Adrenal gland (tissue), 9 donors: ENCODE measurements at regions not wholly inside any gene's neighbourhood (a gene's known extent, or its start where the extent isn't known, plus 50 kb on each side); places are given as distances from the start of the nearest gene placed in this dataset.

Experiments
- DNase-seq, 7 donors: peaks; one replicate each; pipeline ENCODE4 v3.0.0-alpha.2; 2019 to 2020
- H3K27ac ChIP-seq, 5 donors: fragments of 200-600 bp; sonication (generic) in 4 of 5; 1 replicate in 3 of 5; 2 replicates in 2 of 5; pipeline versions ENCODE4 v1.5.1 to v1.8.0; 2016 to 2020; ENCODE audit warnings: mild to moderate bottlenecking in 1 of 5
- H3K27me3 ChIP-seq: fragments of 200-600 bp; 2 replicates; pipeline ENCODE4 v1.8.0; 2021
- H3K36me3 ChIP-seq, 2 donors: fragments of 200-600 bp; replicated peaks in 1 of 2; 1 replicate in 1 of 2; 2 replicates in 1 of 2; pipeline versions ENCODE4 v1.5.1 to v1.8.0; 2018 to 2022
- H3K4me1 ChIP-seq, 2 donors: fragments of 200-600 bp; replicated peaks in 1 of 2; 1 replicate in 1 of 2; 2 replicates in 1 of 2; pipeline versions ENCODE4 v1.5.1 to v1.8.0; 2018 to 2021
- H3K4me3 ChIP-seq, 4 donors: fragments of 200-600 bp; sonication (generic) in 3 of 4; one replicate each; pipeline ENCODE4 v1.5.1; 2016 to 2018
- H3K9me3 ChIP-seq, 3 donors: fragments of 200-600 bp; sonication (generic) in 1 of 3; replicated peaks in 1 of 3; 1 replicate in 2 of 3; 2 replicates in 1 of 3; pipeline versions ENCODE4 v1.5.1 to v1.8.0; 2016 to 2021
- CTCF ChIP-seq, 6 experiments: fragments of 450-650 bp in 4 of 6; fragments of 200-600 bp in 2 of 6; sonication (generic) in 1 of 6; IDR thresholded peaks; 1 replicate in 5 of 6; 2 replicates in 1 of 6; pipeline versions ENCODE4 v1.5.1 to v1.8.0; 2016 to 2021; ENCODE audit warnings: antibody characterized with exemption in 6 of 6, mild to moderate bottlenecking in 2 of 6, moderate library complexity in 1 of 6
- POLR2A ChIP-seq, 2 donors: fragments of 450-650 bp; IDR thresholded peaks; one replicate each; pipeline ENCODE4 v1.6.1; 2017; ENCODE audit warnings: antibody characterized with exemption in 2 of 2, mild to moderate bottlenecking in 2 of 2, moderate library complexity in 1 of 2
- WGBS, 4 donors: extraction: QIAGEN DNeasy Blood & Tissue Kit in 2 of 4; methylation state at CpG; one replicate each; pipeline versions ENCODE4 v1.1.5 to v1.1.7; 2013 to 2017; 5-methylcytosine and 5-hydroxymethylcytosine counted together
- intact Hi-C, 2 donors: fragments of 100-400 bp; cut with DNase I; formaldehyde crosslinking; loops; one replicate each; pipeline versions ENCODE4 v1.14.1 to v1.15.0; 2022 to 2023
- donor health status: healthy with polysubstance abuse.
- donor health status: Bipolar disorder and iron deficiency.
- donor health status: DM: yes; HTN: yes; CAD: no.
- donor health status: DM: no; HTN: no; CAD: no.
- donor health status: DM: no; HTN: no; CAD: no.

- whole genome bisulfite sequencing, 4 donors, result 61 to 70% (median 63%) methylated on average over 9 of the region's 9 CpGs
- peak in 1 of 7 donors; percentile 14 for DNase-seq
- intact Hi-C loops, result loop anchor here in 1 of 2 donors (5.0 kb wide), 1 partner anchor 225 kb away; no protein-coding TSS in a partner anchor
- Histone ChIP-seq H3K4me1 (no peaks in the 10 kb centered on the region), H3K9me3 (no peaks in the 10 kb centered on the region), H3K36me3 (no peaks in the 10 kb centered on the region), H3K27me3 (no peaks in the 10 kb centered on the region), H3K27ac (no peak overlapping the region), H3K4me3 (no peak overlapping the region)
- TF ChIP-seq POLR2A (IDR thresholded peaks at IDR 0.05) (no peak), CTCF (IDR thresholded peaks at IDR 0.05) (peak in 3 of 6 experiments; percentile 7 to 25 (median 18))
These were observed 941.2 kb upstream of the TENM3 start for GRCh38 chr4:181301735-181302710.

- Histone ChIP-seq H3K27me3 (no peaks in the 10 kb centered on the region), H3K27ac (no peak overlapping the region), H3K4me3 (no peak overlapping the region), H3K9me3 (no peaks in the 10 kb centered on the region), H3K36me3 (no peaks in the 10 kb centered on the region), H3K4me1 (peaks cover 0 to 7% of the 10 kb centered on the region in 2 donors)
- intact Hi-C loops, result no loop called here
- 46 to 56% (median 53%) methylated on average over 2 of the region's 2 CpGs for WGBS, 4 donors
- no peak for DNase-seq
- TF ChIP-seq CTCF (IDR thresholded peaks at IDR 0.05), result no peak
- TF ChIP-seq POLR2A (IDR thresholded peaks at IDR 0.05), result no peak
These were observed 935.4 kb upstream of the TENM3 start for GRCh38 chr4:181307824-181308223.

- Histone ChIP-seq H3K4me3 (no peak overlapping the region), H3K27me3 (no peaks in the 10 kb centered on the region), H3K27ac (no peak overlapping the region), H3K36me3 (no peaks in the 10 kb centered on the region), H3K9me3 (no peaks in the 10 kb centered on the region), H3K4me1 (peaks cover 0 to 7% of the 10 kb centered on the region in 2 donors)
- WGBS, 4 donors, result 74 to 81% (median 78%) methylated on average over 7 of the region's 7 CpGs
- no peak for TF ChIP-seq CTCF (IDR thresholded peaks at IDR 0.05)
- no peak for TF ChIP-seq POLR2A (IDR thresholded peaks at IDR 0.05)
- intact Hi-C loops, result no loop called here
- no peak for DNase-seq
These were observed 934.5 kb upstream of the TENM3 start for GRCh38 chr4:181308476-181309312.

- Histone ChIP-seq H3K27me3 (no peaks in the 10 kb centered on the region), H3K4me1 (peaks cover 0 to 7% of the 10 kb centered on the region in 2 donors), H3K4me3 (no peak overlapping the region), H3K9me3 (no peaks in the 10 kb centered on the region), H3K27ac (no peak overlapping the region), H3K36me3 (no peaks in the 10 kb centered on the region)
- no peak for DNase-seq
- TF ChIP-seq POLR2A (IDR thresholded peaks at IDR 0.05), result no peak
- no peak for TF ChIP-seq CTCF (IDR thresholded peaks at IDR 0.05)
- 30 to 39% (median 37%) methylated on average over 4 of the region's 4 CpGs for whole genome bisulfite sequencing, 4 donors
- intact Hi-C loops, result no loop called here
These were observed 931.1 kb upstream of the TENM3 start for GRCh38 chr4:181312066-181312465.
